Adrenal gland (tissue), 9 donors: ENCODE measurements at regions not wholly inside any gene's neighbourhood (a gene's known extent, or its start where the extent isn't known, plus 50 kb on each side); places are given as distances from the start of the nearest gene placed in this dataset.

ENCODE experiments used
- DNase-seq, 7 donors: peaks; one replicate each; pipeline ENCODE4 v3.0.0-alpha.2; 2019 to 2020
- H3K27ac ChIP-seq, 5 donors: fragments of 200-600 bp; sonication (generic) in 4 of 5; 1 replicate in 3 of 5; 2 replicates in 2 of 5; pipeline versions ENCODE4 v1.5.1 to v1.8.0; 2016 to 2020; ENCODE audit warnings: mild to moderate bottlenecking in 1 of 5
- H3K27me3 ChIP-seq: fragments of 200-600 bp; 2 replicates; pipeline ENCODE4 v1.8.0; 2021
- H3K36me3 ChIP-seq, 2 donors: fragments of 200-600 bp; replicated peaks in 1 of 2; 1 replicate in 1 of 2; 2 replicates in 1 of 2; pipeline versions ENCODE4 v1.5.1 to v1.8.0; 2018 to 2022
- H3K4me1 ChIP-seq, 2 donors: fragments of 200-600 bp; replicated peaks in 1 of 2; 1 replicate in 1 of 2; 2 replicates in 1 of 2; pipeline versions ENCODE4 v1.5.1 to v1.8.0; 2018 to 2021
- H3K4me3 ChIP-seq, 4 donors: fragments of 200-600 bp; sonication (generic) in 3 of 4; one replicate each; pipeline ENCODE4 v1.5.1; 2016 to 2018
- H3K9me3 ChIP-seq, 3 donors: fragments of 200-600 bp; sonication (generic) in 1 of 3; replicated peaks in 1 of 3; 1 replicate in 2 of 3; 2 replicates in 1 of 3; pipeline versions ENCODE4 v1.5.1 to v1.8.0; 2016 to 2021
- CTCF ChIP-seq, 6 experiments: fragments of 450-650 bp in 4 of 6; fragments of 200-600 bp in 2 of 6; sonication (generic) in 1 of 6; IDR thresholded peaks; 1 replicate in 5 of 6; 2 replicates in 1 of 6; pipeline versions ENCODE4 v1.5.1 to v1.8.0; 2016 to 2021; ENCODE audit warnings: antibody characterized with exemption in 6 of 6, mild to moderate bottlenecking in 2 of 6, moderate library complexity in 1 of 6
- POLR2A ChIP-seq, 2 donors: fragments of 450-650 bp; IDR thresholded peaks; one replicate each; pipeline ENCODE4 v1.6.1; 2017; ENCODE audit warnings: antibody characterized with exemption in 2 of 2, mild to moderate bottlenecking in 2 of 2, moderate library complexity in 1 of 2
- WGBS, 4 donors: extraction: QIAGEN DNeasy Blood & Tissue Kit in 2 of 4; methylation state at CpG; one replicate each; pipeline versions ENCODE4 v1.1.5 to v1.1.7; 2013 to 2017; 5-methylcytosine and 5-hydroxymethylcytosine counted together
- intact Hi-C, 2 donors: fragments of 100-400 bp; cut with DNase I; formaldehyde crosslinking; loops; one replicate each; pipeline versions ENCODE4 v1.14.1 to v1.15.0; 2022 to 2023
- donor health status: healthy with polysubstance abuse.
- donor health status: Bipolar disorder and iron deficiency.
- donor health status: DM: yes; HTN: yes; CAD: no.
- donor health status: DM: no; HTN: no; CAD: no.
- donor health status: DM: no; HTN: no; CAD: no.

- Histone ChIP-seq H3K4me3 (no peak overlapping the region), H3K36me3 (no peaks in the 10 kb centered on the region), H3K27ac (no peak overlapping the region), H3K9me3 (no peaks in the 10 kb centered on the region), H3K4me1 (no peaks in the 10 kb centered on the region), H3K27me3 (no peaks in the 10 kb centered on the region)
- WGBS, 4 donors: 52 to 63% (median 59%) methylated on average over 3 of the region's 3 CpGs
- peak in 4 of 7 donors; percentile 21 to 38 (median 28) for DNase-seq
- intact Hi-C loops: loop anchor here in 1 of 2 donors (10.0 kb wide), 1 partner anchor 60 kb away; no protein-coding TSS in a partner anchor
- TF ChIP-seq POLR2A (IDR thresholded peaks at IDR 0.05) (no peak), CTCF (IDR thresholded peaks at IDR 0.05) (peak in 5 of 6 experiments; percentile 22 to 50 (median 49))
Observed at GRCh38 chr15:53384417-53384816, 375.0 kb downstream of the WDR72 start.

- Histone ChIP-seq H3K4me3 (no peak overlapping the region), H3K36me3 (no peaks in the 10 kb centered on the region), H3K27ac (no peak overlapping the region), H3K4me1 (no peaks in the 10 kb centered on the region), H3K9me3 (no peaks in the 10 kb centered on the region), H3K27me3 (no peaks in the 10 kb centered on the region)
- 65 to 82% (median 73%) methylated on average over 4 of the region's 4 CpGs for WGBS, 4 donors
- intact Hi-C loops: no loop called here
- TF ChIP-seq POLR2A (IDR thresholded peaks at IDR 0.05): no peak
- no peak for TF ChIP-seq CTCF (IDR thresholded peaks at IDR 0.05)
- no peak for DNase-seq
Observed at GRCh38 chr15:53378096-53378800, 381.2 kb downstream of the WDR72 start.

- H3K4me3 ChIP-seq: no peak overlapping the region
- H3K36me3 ChIP-seq: no peaks in the 10 kb centered on the region
- no peaks in the 10 kb centered on the region for H3K27me3 ChIP-seq
- H3K4me1 ChIP-seq: no peaks in the 10 kb centered on the region
- WGBS, 4 donors: 91 to 97% (median 93%) methylated on average over 1 of the region's 1 CpG
- TF ChIP-seq POLR2A (IDR thresholded peaks at IDR 0.05) (no peak), CTCF (IDR thresholded peaks at IDR 0.05) (no peak)
- intact Hi-C loops: no loop called here
- peaks cover 0 to 15% (median 0%) of the 10 kb centered on the region in 3 donors for H3K9me3 ChIP-seq
- DNase-seq: no peak
- no peak overlapping the region for H3K27ac ChIP-seq
Observed at GRCh38 chr15:53367740-53368139, 391.7 kb downstream of the WDR72 start.

GRCh38 chr15:53360881-53361280 lies 398.6 kb downstream of the WDR72 start:
- Histone ChIP-seq H3K27me3 (no peaks in the 10 kb centered on the region), H3K4me3 (no peak overlapping the region), H3K27ac (no peak overlapping the region), H3K36me3 (no peaks in the 10 kb centered on the region), H3K9me3 (no peaks in the 10 kb centered on the region), H3K4me1 (no peaks in the 10 kb centered on the region)
- intact Hi-C loops: no loop called here
- no peak for DNase-seq
- WGBS, 4 donors: 73 to 81% (median 78%) methylated on average over 4 of the region's 4 CpGs
- TF ChIP-seq CTCF (IDR thresholded peaks at IDR 0.05) (no peak), POLR2A (IDR thresholded peaks at IDR 0.05) (no peak)
